ENCODE measurements at regions not wholly inside any gene's neighbourhood (a gene's known extent, or its start where the extent isn't known, plus 50 kb on each side); places are given as distances from the start of the nearest gene placed in this dataset.

GRCh38 chr17:70414300-70414699, 245.0 kb downstream of the KCNJ2 start:
- Histone ChIP-seq H3K27ac (no peak overlapping the region), H3K36me3 (no peaks in the 10 kb centered on the region), H3K4me3 (no peak overlapping the region), H3K4me1 (no peaks in the 10 kb centered on the region), H3K9me3 (no peaks in the 10 kb centered on the region), H3K27me3 (no peaks in the 10 kb centered on the region)
- intact Hi-C loops (cut with DNase I), result no loop called here
- DNase-seq (ENCODE audit: extremely low spot score in 2 of 2), result no peak
- TF ChIP-seq CTCF (IDR thresholded peaks at IDR 0.05), result no peak
- TF ChIP-seq POLR2A (IDR thresholded peaks at IDR 0.05), result no peak
- no peak for TF ChIP-seq POLR2AphosphoS5 (IDR thresholded peaks at IDR 0.05; ENCODE audit: insufficient read depth in 1 of 2, low read depth in 1 of 2)

- no peaks in the 10 kb centered on the region for H3K9me3 ChIP-seq
- H3K4me3 ChIP-seq, result no peak overlapping the region
- H3K36me3 ChIP-seq, result no peaks in the 10 kb centered on the region
- H3K27me3 ChIP-seq, result no peaks in the 10 kb centered on the region
- H3K27ac ChIP-seq, result no peak overlapping the region
- TF ChIP-seq CTCF (IDR thresholded peaks at IDR 0.05), result no peak
- TF ChIP-seq POLR2AphosphoS5 (IDR thresholded peaks at IDR 0.05; ENCODE audit: insufficient read depth in 1 of 2, low read depth in 1 of 2), result no peak
- no peak for TF ChIP-seq POLR2A (IDR thresholded peaks at IDR 0.05)
- H3K4me1 ChIP-seq, result no peaks in the 10 kb centered on the region
- intact Hi-C loops (cut with DNase I), result no loop called here
- DNase-seq (ENCODE audit: extremely low spot score in 2 of 2), result no peak
Measured at GRCh38 chr17:70420861-70421445, 251.6 kb downstream of the KCNJ2 start.

- Histone ChIP-seq H3K4me1 (no peaks in the 10 kb centered on the region), H3K36me3 (no peaks in the 10 kb centered on the region), H3K27ac (no peak overlapping the region), H3K9me3 (no peaks in the 10 kb centered on the region), H3K4me3 (no peak overlapping the region), H3K27me3 (no peaks in the 10 kb centered on the region)
- TF ChIP-seq POLR2A (IDR thresholded peaks at IDR 0.05), result no peak
- intact Hi-C loops (cut with DNase I), result no loop called here
- DNase-seq (ENCODE audit: extremely low spot score in 2 of 2), result no peak
Measured at GRCh38 chr17:70422862-70423261, 253.5 kb downstream of the KCNJ2 start.

- no peak for DNase-seq (ENCODE audit: extremely low spot score in 2 of 2)
- H3K4me3 ChIP-seq, result no peak overlapping the region
- no peaks in the 10 kb centered on the region for H3K36me3 ChIP-seq
- intact Hi-C loops (cut with DNase I), result no loop called here
- no peaks in the 10 kb centered on the region for H3K4me1 ChIP-seq
- H3K9me3 ChIP-seq, result no peaks in the 10 kb centered on the region
- TF ChIP-seq POLR2AphosphoS5 (IDR thresholded peaks at IDR 0.05; ENCODE audit: insufficient read depth in 1 of 2, low read depth in 1 of 2) (no peak), POLR2A (IDR thresholded peaks at IDR 0.05) (no peak), CTCF (IDR thresholded peaks at IDR 0.05) (no peak)
- H3K27me3 ChIP-seq, result no peaks in the 10 kb centered on the region
- H3K27ac ChIP-seq, result no peak overlapping the region
Measured at GRCh38 chr17:70423562-70423961, 254.2 kb downstream of the KCNJ2 start.

- Histone ChIP-seq H3K27me3 (no peaks in the 10 kb centered on the region), H3K4me3 (no peak overlapping the region), H3K36me3 (no peaks in the 10 kb centered on the region), H3K9me3 (no peaks in the 10 kb centered on the region), H3K4me1 (no peaks in the 10 kb centered on the region), H3K27ac (no peak overlapping the region)
- DNase-seq (ENCODE audit: extremely low spot score in 2 of 2), result no peak
- TF ChIP-seq CTCF (IDR thresholded peaks at IDR 0.05) (no peak), POLR2A (IDR thresholded peaks at IDR 0.05) (no peak), POLR2AphosphoS5 (IDR thresholded peaks at IDR 0.05; ENCODE audit: insufficient read depth in 1 of 2, low read depth in 1 of 2) (no peak)
- intact Hi-C loops (cut with DNase I), result no loop called here
Measured at GRCh38 chr17:70426752-70427151, 257.4 kb downstream of the KCNJ2 start.

Measured in vagina (tissue), 2 donors.